ENCODE measurements at regions not wholly inside any gene's neighbourhood (a gene's known extent, or its start where the extent isn't known, plus 50 kb on each side); places are given as distances from the start of the nearest gene placed in this dataset.

GRCh38 chr3:193873426-193874201 is 262.3 kb upstream of the HES1 start:
- no peak for DNase-seq (ENCODE audit: low read depth in 2 of 2)

- DNase-seq (ENCODE audit: low read depth in 2 of 2), result no peak
Measured at GRCh38 chr3:193874512-193874911, 261.4 kb upstream of the HES1 start.

GRCh38 chr3:193874997-193875593 is 260.9 kb upstream of the HES1 start:
- no peak for DNase-seq (ENCODE audit: low read depth in 2 of 2)

GRCh38 chr3:193875601-193876321 is 260.2 kb upstream of the HES1 start:
- no peak for DNase-seq (ENCODE audit: low read depth in 2 of 2)

- DNase-seq (ENCODE audit: low read depth in 2 of 2), result no peak
Measured at GRCh38 chr3:193879099-193879863, 256.7 kb upstream of the HES1 start.

GRCh38 chr3:193879864-193880242 is 256.1 kb upstream of the HES1 start:
- DNase-seq (ENCODE audit: low read depth in 2 of 2), result no peak

- DNase-seq (ENCODE audit: low read depth in 2 of 2), result no peak
Measured at GRCh38 chr3:193882091-193882490, 253.9 kb upstream of the HES1 start.

- no peak for DNase-seq (ENCODE audit: low read depth in 2 of 2)
Measured at GRCh38 chr3:193883551-193883950, 252.4 kb upstream of the HES1 start.

GRCh38 chr3:193884027-193884426 is 251.9 kb upstream of the HES1 start:
- DNase-seq (ENCODE audit: low read depth in 2 of 2), result no peak

GRCh38 chr3:193884652-193885051 is 251.3 kb upstream of the HES1 start:
- DNase-seq (ENCODE audit: low read depth in 2 of 2), result no peak

GRCh38 chr3:193885832-193886231 is 250.1 kb upstream of the HES1 start:
- no peak for DNase-seq (ENCODE audit: low read depth in 2 of 2)

- DNase-seq (ENCODE audit: low read depth in 2 of 2), result no peak
Measured at GRCh38 chr3:193890016-193890897, 245.7 kb upstream of the HES1 start.

- no peak for DNase-seq (ENCODE audit: low read depth in 2 of 2)
Measured at GRCh38 chr3:193894121-193894863, 241.7 kb upstream of the HES1 start.

GRCh38 chr3:193895409-193895808 is 240.5 kb upstream of the HES1 start:
- no peak for DNase-seq (ENCODE audit: low read depth in 2 of 2)

- DNase-seq (ENCODE audit: low read depth in 2 of 2), result no peak
Measured at GRCh38 chr3:193896419-193896818, 239.5 kb upstream of the HES1 start.

- no peak for DNase-seq (ENCODE audit: low read depth in 2 of 2)
Measured at GRCh38 chr3:193897288-193897687, 238.7 kb upstream of the HES1 start.

- DNase-seq (ENCODE audit: low read depth in 2 of 2), result no peak
Measured at GRCh38 chr3:193897731-193898180, 238.2 kb upstream of the HES1 start.

- DNase-seq (ENCODE audit: low read depth in 2 of 2), result no peak
Measured at GRCh38 chr3:193899001-193899400, 236.9 kb upstream of the HES1 start.

GRCh38 chr3:193901007-193901406 is 234.9 kb upstream of the HES1 start:
- no peak for DNase-seq (ENCODE audit: low read depth in 2 of 2)
